ENCODE measurements at regions not wholly inside any gene's neighbourhood (a gene's known extent, or its start where the extent isn't known, plus 50 kb on each side); places are given as distances from the start of the nearest gene placed in this dataset.

- no peak for DNase-seq (ENCODE audit: low read depth)
- H3K4me3 ChIP-seq (ENCODE audit: low read depth, low read length), result no peak overlapping the region
- no peak for TF ChIP-seq CTCF (conservative IDR thresholded peaks at IDR 0.05; ENCODE audit: low read depth, low read length)
Observed at GRCh38 chr10:57785068-57785467, 482.6 kb downstream of the IPMK start.

- H3K4me3 ChIP-seq (ENCODE audit: low read depth, low read length), result no peak overlapping the region
- no peak for TF ChIP-seq CTCF (conservative IDR thresholded peaks at IDR 0.05; ENCODE audit: low read depth, low read length)
- no peak for DNase-seq (ENCODE audit: low read depth)
Observed at GRCh38 chr10:57776688-57777432, 490.8 kb downstream of the IPMK start.

- DNase-seq (ENCODE audit: low read depth), result no peak
- H3K4me3 ChIP-seq (ENCODE audit: low read depth, low read length), result no peak overlapping the region
- TF ChIP-seq CTCF (conservative IDR thresholded peaks at IDR 0.05; ENCODE audit: low read depth, low read length), result no peak
Observed at GRCh38 chr10:57775250-57775649, 492.4 kb downstream of the IPMK start.

GRCh38 chr10:57769298-57769697, 498.4 kb downstream of the IPMK start:
- no peak for DNase-seq (ENCODE audit: low read depth)
- no peak overlapping the region for H3K4me3 ChIP-seq (ENCODE audit: low read depth, low read length)
- no peak for TF ChIP-seq CTCF (conservative IDR thresholded peaks at IDR 0.05; ENCODE audit: low read depth, low read length)

- DNase-seq (ENCODE audit: low read depth), result no peak
- no peak for TF ChIP-seq CTCF (conservative IDR thresholded peaks at IDR 0.05; ENCODE audit: low read depth, low read length)
- H3K4me3 ChIP-seq (ENCODE audit: low read depth, low read length), result no peak overlapping the region
Observed at GRCh38 chr10:57759777-57760176, 507.9 kb downstream of the IPMK start.

- no peak for DNase-seq (ENCODE audit: low read depth)
- no peak for TF ChIP-seq CTCF (conservative IDR thresholded peaks at IDR 0.05; ENCODE audit: low read depth, low read length)
- no peak overlapping the region for H3K4me3 ChIP-seq (ENCODE audit: low read depth, low read length)
Observed at GRCh38 chr10:57754803-57755202, 512.9 kb downstream of the IPMK start.

- no peak overlapping the region for H3K4me3 ChIP-seq (ENCODE audit: low read depth, low read length)
- DNase-seq (ENCODE audit: low read depth), result no peak
- TF ChIP-seq CTCF (conservative IDR thresholded peaks at IDR 0.05; ENCODE audit: low read depth, low read length), result no peak
Observed at GRCh38 chr10:57743711-57744110, 524.0 kb downstream of the IPMK start.

Measured in epithelial cell of proximal tubule (primary cell).